SKM-1 treated with dmso at 0.1 percent for 144 hours (cell line): ENCODE measurements at regions not wholly inside any gene's neighbourhood (a gene's known extent, or its start where the extent isn't known, plus 50 kb on each side); places are given as distances from the start of the nearest gene placed in this dataset.
"Not testable (repeated sequence)": the region's sequence is repeated elsewhere in the genome, so short reads cannot be mapped to it uniquely, and the experiment has no call there.

Source experiments
- DNase-seq: peaks from one replicate; lab custom pipeline; 2025; ENCODE audit not compliant: unreplicated experiment; lab: John Stamatoyannopoulos, UW

DNA sequence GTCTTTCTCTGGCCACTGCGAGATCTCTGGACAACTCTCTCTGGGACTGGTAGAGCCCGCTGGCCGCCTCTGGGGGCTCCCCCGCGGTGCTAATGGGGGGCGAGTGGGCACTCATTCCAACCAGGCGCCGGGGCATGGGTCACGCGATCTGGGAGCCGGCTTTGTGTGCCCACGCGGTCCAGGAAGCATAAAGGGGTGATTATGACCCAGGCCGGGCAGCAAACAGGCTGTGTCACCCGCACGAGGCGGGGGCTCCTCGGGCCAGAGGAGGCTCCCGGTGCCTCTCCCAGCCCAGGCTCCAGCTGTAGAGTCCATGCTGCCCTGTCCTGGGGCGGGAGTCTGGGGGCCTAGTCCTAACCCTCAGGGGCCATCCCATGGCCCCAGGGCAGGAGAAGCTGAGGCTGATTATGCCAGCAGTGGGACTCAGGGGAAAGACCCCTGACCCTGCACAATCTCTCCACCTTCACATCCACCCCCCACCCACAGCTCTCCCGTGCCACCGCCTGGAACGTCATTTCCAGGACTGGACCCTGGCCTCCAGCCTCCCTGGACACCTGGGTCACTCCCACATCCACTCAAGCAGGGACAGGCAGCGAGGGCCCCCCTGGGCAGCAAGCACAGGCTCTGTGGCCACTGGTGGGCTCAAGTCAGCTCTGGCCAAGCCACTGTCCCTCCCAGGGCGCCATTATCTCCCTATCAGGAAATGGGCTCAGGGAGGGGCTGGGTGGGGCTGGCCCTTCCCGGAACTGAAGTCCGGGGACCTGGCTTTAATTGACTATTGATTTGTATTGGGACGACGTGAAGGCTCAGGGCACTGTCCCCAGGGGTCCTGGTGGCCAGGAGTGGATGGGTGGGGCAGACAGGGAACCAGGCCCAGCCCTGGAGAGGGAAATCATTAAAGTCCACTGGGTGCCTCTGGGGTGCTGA, 50.0 kb downstream of the PTPRS start:
- DNase-seq = no peak

DNA sequence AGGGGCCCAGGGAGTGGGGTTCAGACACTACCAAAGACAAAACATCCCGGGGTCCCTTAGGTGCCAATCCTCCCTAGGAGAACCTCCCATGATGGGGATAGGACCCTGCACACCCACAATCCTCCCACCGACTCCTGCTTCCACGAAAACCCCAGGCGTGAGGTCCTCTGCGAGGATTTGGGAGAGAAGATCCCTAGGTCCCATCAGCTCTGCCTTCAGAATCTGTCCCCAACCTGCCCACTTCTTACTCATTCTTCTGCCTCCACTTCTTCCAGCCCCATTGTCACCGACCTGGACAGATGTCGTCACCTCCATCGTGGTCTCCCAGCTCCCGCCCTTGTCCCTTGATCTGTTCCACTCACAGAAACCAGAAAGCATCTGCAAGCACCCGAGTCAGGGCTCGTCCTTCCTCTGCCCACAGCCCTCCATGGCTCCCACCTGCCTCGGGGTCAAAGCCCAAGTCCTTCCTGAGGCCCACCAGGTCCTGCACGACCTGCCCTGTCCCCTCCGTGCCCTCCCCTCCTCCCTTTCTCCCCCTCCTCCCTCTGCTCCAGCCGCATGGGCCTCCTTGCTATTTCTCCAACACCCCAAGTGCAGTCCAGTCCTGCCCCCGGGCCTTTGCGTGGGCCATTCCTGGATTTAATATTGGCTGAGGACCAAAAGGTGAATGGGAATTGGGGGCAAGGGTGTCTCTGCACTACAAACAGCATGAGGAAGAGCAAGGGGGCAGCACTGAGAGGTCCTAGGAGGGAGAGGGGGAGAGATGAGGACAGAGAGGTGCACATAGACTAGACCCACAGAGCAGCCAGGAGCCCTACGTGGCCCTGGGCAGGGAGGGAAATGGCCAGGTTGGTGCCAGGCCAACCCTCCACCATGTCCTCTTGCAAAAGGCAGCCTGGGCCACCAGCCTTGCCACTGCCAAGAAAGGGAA, 51.3 kb downstream of the PTPRS start:
- no peak for DNase-seq

DNA sequence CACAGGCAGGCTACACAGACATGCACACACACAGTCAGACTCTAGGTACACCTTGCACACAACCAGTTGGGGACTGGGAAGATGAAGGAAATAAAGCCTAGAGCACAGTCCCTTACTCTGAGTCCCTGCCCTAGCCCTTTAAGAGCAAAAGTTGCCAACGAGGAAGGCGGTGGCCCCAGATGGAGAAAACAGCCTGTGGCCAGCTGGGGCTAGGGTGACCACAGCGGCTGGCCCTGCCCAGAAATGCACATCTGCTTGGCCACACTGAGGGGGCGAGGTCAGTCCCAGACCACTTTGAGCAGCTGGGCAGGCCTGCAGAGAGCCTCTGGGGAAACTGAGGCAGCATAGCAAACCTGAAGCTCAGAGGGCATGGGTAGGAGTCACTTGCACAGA, 52.3 kb downstream of the PTPRS start:
- no peak for DNase-seq

DNA sequence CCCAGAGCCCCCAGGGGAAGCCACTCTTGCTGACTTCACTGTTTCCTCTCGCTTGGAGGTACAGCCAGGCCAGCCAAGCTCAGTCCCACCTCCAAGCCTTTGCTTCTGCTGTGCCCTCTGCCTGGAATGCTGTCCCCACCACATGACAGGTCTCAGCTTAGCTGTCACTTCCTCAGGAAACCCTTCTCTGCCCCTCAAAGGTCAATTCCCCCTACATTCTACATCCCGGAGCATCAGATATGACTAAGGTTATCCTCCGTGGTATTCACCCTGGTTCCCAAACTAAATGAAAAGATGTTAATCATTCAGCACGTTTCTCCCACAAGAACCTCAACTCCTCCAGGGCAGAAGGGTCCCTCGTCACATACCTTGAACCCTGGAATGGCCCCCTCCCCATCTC, 53.5 kb downstream of the PTPRS start:
- DNase-seq = no peak

DNA sequence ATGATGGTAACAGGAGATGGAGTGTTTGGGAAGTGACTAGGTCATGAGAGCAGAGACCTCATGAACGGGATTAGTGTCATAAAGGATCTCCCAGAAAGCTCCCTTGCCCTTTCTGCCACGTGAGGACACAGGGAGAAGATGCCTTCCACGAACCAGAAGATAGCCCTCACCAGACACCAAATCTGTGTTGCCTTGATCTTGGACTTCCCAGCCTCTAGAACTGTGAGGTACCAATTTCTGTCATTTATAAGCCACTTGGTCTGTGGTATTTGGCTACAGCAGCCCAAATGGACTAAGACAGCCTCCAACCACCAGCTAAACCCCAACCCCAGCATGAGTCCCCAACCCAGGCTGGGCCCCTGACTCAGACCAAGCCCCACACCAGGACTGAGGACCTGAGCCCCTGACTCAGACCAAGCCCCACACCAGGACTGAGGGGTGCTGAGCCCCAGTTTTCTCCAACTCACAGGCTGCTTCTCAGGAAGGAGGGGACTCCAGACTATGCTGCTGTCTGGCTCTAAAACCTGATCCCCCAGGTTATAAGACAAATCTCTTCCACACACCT, 54.1 kb downstream of the PTPRS start:
- DNase-seq = no peak

DNA sequence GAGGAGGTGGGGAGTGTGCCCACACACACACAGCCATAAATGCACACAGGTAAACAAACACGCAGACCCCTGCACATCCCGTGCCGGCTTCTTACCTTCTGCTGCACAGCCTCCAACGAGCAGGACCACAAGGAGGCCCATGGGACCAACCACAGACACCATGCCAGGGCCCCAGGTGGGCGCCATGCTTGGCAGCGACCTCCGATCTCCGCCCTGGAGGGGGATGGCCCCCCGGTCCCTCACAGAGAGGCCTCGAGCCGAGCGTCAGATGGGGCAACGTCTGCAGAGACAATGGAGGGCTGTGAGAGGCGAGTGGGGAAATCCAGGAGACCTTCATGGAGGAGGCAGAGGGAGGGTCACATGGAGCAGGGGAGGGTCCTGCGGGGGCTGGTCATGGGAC, 54.7 kb downstream of the PTPRS start:
- DNase-seq = no peak

DNA sequence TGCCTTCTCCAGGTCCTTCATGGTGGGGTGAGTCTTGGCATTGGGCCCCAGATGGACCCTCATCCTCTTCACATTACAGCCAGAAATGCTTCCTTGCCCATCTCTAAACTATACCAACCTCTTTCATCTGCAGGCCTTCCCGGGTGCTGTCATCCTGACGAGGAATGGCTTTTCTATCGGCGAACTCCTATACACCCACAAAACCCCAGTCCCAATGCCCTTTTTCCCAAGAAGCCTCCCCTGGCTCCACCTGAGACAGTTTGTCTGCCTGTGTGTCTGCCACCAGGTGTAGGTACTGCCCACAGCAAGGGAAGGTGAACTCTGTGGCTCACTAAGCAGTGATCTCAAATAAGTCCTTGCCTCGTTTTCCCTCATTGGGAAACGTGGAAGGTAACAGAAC, 55.3 kb downstream of the PTPRS start:
- no peak for DNase-seq

DNA sequence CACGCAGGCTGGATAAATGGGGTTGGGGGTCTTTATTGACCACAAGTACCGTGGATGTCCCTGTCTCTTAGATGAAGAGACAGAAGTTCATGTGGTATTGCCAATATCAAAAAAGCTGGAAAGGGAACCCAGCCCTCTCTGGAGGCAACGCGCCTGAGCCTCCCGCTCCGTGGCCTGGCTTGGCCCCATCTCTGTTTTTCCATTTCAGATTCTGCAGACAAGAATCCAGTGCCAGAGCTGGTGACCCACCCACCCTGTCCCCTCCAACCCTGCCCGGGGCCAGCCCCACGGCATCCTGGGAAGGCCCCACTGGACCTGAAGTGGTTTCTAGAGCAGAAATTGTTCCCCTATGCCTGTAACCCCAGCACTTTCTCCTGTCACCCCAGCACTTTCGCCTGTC, 57.7 kb downstream of the PTPRS start:
- DNase-seq = no peak

DNA sequence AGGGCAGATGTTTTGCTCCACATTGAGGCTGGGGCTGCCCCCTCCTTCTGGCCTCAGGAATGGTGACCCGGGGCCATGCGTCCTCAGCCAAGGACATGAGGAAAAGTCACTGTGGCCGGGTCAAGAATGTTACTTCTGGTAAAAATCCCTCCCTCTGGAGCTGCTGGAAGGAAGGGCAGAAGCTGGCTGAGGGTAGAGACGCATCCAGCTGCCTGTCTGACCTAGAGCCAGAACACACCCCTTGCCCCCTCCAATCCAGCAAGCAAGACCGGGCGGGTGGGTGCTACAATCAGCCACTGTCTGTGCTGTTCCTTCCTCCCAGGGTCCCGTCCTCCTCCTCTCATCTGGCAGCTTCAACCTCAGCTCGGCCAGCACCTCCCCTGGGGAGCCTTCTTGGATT, 59.0 kb downstream of the PTPRS start:
- no peak for DNase-seq

DNA sequence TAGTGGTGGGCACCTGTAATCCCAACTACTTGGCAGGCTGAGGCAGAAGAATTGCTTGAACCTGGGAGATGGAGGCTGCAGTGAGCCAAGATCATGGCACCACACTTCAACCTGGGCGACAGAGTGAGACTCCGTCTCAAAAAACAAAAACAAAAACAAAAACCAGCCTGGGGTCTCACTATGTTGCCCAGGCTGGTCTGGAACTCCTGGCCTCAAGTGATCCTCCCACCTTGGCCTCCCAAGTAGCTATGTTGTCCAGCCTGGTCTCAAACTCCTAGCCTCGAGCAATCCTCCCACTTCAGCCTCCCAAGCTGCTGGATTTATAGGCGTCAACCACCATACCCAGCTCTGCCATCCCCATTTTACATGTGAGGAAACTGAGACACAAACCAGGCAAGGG, 64.9 kb downstream of the PTPRS start:
- not testable (repeated sequence) for DNase-seq

DNA sequence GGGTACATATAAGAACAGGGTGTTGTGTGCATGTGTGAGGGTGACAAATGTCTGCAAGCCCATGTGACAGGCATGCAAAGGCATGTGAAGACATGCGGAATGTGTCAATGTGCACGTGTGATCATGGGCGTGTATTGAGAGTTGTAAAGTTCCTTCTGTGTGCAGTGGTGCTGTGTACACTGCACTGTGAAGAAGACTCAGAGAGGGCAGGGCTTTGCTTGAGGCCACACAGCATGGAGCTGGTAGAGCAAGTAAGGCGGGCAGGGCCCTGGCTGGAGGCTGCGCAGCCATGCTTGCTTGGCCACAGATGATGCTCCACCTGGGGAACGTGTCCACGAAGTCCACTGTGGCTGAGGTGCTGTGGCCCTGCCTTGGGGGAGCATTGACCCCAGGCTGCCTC, 66.8 kb downstream of the PTPRS start:
- DNase-seq = no peak

DNA sequence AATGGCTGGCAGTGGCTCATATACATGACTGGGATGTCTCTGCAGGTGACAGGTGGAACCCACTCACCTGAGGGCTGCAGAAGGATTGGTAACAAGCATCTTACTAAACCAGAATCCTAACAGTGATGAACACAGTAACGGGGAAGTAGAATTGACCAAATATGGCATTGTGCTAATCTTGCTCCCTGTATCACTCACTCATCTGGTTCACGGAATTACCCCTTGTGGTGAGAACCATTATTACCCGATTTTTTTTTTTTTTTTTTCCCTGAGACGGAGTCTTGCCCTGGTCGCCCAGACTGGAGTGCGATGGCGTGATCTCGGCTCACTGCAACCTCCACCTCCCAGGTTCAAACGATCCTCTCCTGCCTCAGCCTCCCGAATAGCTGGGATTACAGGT, 69.5 kb downstream of the PTPRS start:
- DNase-seq = no peak

DNA sequence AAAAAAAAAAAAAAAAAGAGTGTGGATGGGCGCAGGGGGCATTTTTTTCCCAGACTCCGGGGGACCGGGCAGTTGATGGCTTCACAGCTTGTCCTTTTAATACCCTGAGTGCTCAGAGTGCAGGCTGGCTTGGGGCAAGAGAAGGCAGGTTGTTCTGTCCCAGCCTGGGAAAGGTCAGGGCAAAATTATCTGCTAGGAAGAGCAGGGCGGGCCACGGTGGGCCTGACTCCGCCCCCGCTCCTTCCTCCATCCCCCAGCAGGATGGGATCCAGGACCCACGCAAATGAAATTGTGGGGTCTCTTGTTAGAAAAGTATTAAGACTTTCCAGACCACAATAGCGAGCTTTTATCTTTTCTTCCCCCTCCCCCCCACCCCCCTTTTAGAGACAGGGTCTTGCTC, 70.7 kb downstream of the PTPRS start:
- DNase-seq = no peak

DNA sequence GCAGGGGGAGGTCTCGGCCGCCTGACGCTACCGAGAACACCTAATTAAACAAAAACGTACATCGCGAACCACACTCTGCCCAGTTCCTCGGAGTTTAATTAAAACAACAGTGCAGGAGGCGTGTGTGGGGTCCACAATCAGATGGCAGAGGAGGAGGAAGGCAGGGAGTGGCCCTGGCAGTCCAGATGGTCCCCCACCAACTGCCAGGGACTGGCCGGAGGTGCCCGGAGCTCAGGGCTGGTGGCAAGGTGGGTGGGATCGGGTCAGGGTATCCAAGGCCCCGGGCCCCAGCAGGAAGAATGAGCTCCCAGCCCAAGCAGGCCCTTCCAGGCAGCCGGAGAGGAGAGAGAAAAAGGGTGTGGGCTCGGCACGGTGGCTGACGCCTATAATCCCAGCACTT, 71.3 kb downstream of the PTPRS start:
- DNase-seq = no peak

DNA sequence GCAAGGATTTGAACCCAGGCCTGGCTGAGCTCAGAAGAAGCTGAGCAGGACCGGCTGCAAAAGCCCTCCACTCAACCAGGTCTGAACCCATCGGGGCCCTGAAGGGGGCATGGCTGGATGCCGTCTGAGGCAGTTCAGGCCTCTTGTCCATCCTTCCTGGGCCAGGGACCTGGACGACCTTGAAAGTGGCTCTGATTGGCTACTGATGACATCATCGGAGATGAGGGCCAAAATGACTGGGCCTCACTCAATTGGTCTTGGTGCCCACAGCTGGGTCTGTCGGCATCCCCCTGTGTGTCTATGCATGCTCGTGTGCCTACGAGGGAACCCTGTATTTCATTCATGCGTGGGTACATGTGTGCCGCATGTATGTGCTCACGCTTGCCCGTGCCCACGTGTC, 71.8 kb downstream of the PTPRS start:
- DNase-seq = no peak

DNA sequence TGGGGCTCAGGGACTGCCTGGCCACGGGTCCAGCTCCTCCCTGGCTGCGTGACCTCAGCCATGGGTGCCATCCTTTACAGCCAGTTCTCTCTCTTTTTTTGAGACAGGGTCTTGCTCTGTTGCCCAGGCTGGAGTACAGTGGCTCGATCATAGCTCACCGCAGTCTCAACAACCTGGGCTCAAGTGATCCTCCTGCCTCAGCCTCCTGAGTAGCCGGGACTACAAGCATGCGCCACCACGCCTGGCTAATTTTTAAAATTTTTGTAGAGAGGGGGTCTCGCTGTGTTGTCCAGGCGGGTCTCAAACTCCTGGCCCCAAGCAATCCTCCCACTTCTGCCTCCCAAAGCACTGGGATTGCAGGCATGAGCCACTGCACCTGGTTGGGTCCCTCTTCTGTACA, 75.4 kb downstream of the PTPRS start:
- no peak for DNase-seq

DNA sequence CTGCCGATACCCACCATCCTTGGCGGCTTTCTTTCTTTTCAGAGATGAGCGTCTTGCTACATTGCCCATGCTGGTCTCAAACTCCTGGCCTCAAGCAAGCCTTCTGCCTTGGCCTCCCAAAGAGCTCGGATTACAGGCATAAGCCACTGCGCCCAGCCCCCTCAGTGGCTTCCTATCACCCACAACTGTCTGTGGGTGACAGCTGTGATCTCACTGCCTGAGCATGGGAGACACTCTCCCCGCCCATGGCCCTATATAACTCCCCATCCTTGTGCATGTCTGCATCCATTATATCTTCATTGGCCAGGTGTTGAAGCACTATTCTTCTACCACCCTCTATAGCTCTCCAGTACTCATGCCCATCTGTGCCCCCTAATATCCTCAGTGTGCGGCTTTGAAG, 76.2 kb downstream of the PTPRS start:
- no peak for DNase-seq

DNA sequence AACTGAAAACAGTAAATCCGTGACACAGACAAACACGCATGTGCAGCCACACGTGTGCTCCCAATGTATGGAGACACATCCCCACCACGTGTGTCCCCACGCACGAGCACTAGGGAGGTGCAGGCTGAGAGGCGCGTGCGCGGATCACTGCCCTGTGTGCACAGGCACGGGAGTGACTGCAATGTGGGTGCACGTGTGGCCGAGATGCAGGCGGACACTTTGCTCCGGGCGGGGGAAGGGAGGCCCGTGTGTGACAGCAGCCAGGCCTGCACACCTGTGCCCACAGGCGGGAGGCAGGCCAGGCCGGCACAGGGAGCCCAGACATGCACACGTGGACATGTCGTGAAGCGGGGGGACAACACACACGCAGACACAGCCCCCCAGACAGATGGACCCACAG, 77.0 kb downstream of the PTPRS start:
- DNase-seq = no peak

DNA sequence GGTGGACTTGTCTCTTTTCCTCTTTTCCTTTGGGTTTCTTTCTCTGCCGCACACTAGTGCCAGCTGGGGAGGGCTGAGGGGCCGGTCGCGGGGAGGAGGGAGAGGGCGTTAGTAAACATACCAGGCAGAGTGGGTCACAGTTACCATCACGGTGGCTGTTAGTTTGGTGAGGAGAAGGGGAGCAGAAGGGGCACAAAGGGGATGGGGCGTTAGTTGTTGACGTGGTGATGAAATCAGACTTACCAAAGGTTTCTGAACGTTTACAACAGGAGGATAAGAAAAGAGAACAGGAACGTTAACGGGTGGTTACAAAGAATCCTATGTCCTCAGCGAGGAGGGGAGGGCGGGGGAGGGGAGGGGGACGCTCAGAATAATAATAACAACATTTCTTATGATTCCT, 77.9 kb downstream of the PTPRS start:
- peak; percentile 62 for DNase-seq

DNA sequence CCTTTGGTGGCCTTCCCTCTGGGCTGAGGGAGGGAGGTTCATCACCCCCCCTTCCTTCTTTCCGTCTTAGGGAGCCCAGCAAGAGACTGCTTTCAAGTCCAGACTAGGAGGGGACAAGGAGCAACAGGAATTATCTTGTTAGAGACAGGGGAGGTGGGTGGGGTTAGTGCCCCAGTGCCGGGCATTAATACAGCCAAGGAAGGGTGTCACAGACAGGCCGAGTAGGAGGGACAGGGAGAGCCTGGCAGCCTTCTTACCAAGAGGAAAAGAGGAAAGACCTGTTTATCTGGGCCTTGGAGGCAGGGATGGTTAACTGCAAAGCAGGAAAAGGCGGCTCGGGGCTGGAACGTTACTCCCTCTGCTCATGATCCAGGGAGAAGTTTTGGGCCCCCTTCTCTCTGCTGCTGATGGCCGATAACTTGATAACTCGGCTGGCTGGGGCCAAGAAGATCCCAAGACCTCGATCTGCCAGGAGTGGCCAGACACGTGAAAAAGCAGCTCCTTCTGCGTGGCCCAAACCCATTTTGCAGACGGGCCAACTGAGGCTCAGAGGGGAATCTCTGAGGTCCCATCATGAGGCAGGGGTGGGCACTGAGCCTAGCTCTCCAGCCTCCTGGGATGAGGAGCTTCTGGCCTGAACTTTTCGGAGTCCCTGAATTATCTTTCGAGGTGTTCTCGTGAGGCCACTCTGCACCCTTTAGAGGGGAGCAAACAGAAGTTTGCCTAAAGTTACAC, 79.3 kb downstream of the PTPRS start:
- DNase-seq = no peak

DNA sequence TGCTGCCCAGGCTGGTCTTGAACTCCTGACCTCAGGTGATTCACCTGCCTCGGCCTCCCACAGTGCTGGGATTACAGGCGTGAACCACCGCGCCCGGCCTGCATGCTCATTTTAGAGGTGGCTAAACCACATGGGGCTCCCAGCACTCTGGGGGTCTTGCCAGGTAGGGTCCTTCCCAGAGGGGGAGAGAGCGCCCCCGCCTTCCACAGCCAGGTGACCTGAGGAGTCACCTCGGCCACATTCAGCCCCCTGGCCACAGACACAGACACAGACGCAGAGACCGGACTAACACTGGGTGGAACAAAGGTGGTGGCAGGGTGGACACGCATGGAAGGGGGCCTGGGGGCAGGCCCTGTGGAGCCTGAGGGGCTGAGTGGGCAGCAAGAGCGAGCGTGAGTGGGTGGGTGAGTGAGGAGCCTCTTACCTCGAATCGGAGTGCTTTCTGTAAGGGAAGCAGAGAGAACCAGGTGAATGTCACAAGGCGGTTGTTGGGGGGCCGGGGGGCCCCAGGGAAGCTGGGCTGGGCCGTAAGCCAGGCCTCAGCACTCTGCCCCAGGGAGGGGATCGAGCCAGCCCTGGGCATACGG, 80.1 kb downstream of the PTPRS start:
- no peak for DNase-seq
